HG02852 (cell line): ENCODE measurements at regions not wholly inside any gene's neighbourhood (a gene's known extent, or its start where the extent isn't known, plus 50 kb on each side); places are given as distances from the start of the nearest gene placed in this dataset.

Experiments used
- ATAC-seq: cut with Tn5 transposase; IDR thresholded peaks from one replicate; pipeline ENCODE4 v1.9.1; 2021; ENCODE audit warnings: mild to moderate bottlenecking, moderate library complexity; ENCODE audit not compliant: unreplicated experiment

GRCh38 chr1:232111611-232112010 is 485.0 kb downstream of the DISC1 start:
- no peak for ATAC-seq

GRCh38 chr1:232110281-232111090 is 483.9 kb downstream of the DISC1 start:
- ATAC-seq, result no peak

GRCh38 chr1:232109391-232109790 is 482.8 kb downstream of the DISC1 start:
- ATAC-seq, result no peak

- no peak for ATAC-seq
These were observed 482.0 kb downstream of the DISC1 start for GRCh38 chr1:232108598-232108997.

GRCh38 chr1:232106415-232106814 is 479.8 kb downstream of the DISC1 start:
- no peak for ATAC-seq

GRCh38 chr1:232105561-232105960 is 479.0 kb downstream of the DISC1 start:
- no peak for ATAC-seq

GRCh38 chr1:232101231-232101630 is 474.6 kb downstream of the DISC1 start:
- no peak for ATAC-seq

GRCh38 chr1:232096751-232097150 is 470.2 kb downstream of the DISC1 start:
- no peak for ATAC-seq
